Aorta (tissue), 5 donors: ENCODE measurements at regions not wholly inside any gene's neighbourhood (a gene's known extent, or its start where the extent isn't known, plus 50 kb on each side); places are given as distances from the start of the nearest gene placed in this dataset.

Experiments used
- ATAC-seq: fragments of 200-7000 bp; cut with Tn5 transposase; one replicate; pipeline ENCODE4 v1.9.1; 2022; ENCODE audit warnings: moderate library complexity; ENCODE audit not compliant: low FRiP score
- DNase-seq, 2 donors: peaks; one replicate each; pipeline ENCODE4 v3.0.0-alpha.2; 2020
- H3K27ac ChIP-seq, 2 donors: one replicate each; pipeline ENCODE4 v1.5.1; 2013; ENCODE audit warnings: low read length in 2 of 2, mild to moderate bottlenecking in 2 of 2, moderate library complexity in 2 of 2, control low read depth in 1 of 2, inconsistent platforms in 1 of 2, low read depth in 1 of 2
- H3K27me3 ChIP-seq, 2 donors: one replicate each; pipeline ENCODE4 v1.6.1; 2013; ENCODE audit warnings: control low read depth in 1 of 2, low read length in 1 of 2, mild to moderate bottlenecking in 1 of 2, moderate library complexity in 1 of 2; ENCODE audit not compliant: insufficient read depth in 2 of 2, control insufficient read depth in 1 of 2
- H3K36me3 ChIP-seq, 2 donors: one replicate each; pipeline ENCODE4 v1.6.1; 2013; ENCODE audit warnings: control low read depth in 1 of 2, low read length in 1 of 2, mild to moderate bottlenecking in 1 of 2; ENCODE audit not compliant: insufficient read depth in 2 of 2, control insufficient read depth in 1 of 2
- H3K4me1 ChIP-seq, 2 donors: one replicate each; pipeline ENCODE4 v1.6.1; 2013; ENCODE audit warnings: low read length in 2 of 2, control low read depth in 1 of 2, mild to moderate bottlenecking in 1 of 2, moderate library complexity in 1 of 2; ENCODE audit not compliant: insufficient read depth in 2 of 2, control insufficient read depth in 1 of 2
- H3K4me3 ChIP-seq, 2 donors: one replicate each; pipeline ENCODE4 v1.5.1; 2013; ENCODE audit warnings: low read length in 2 of 2, control low read depth in 1 of 2, mild to moderate bottlenecking in 1 of 2
- H3K9me3 ChIP-seq: one replicate; pipeline ENCODE4 v1.6.1; 2013; ENCODE audit warnings: mild to moderate bottlenecking, low read length; ENCODE audit not compliant: control insufficient read depth
- WGBS, 2 donors: extraction: QIAGEN DNeasy Blood & Tissue Kit; methylation state at CpG; one replicate each; pipeline ENCODE4 v1.1.7; 2013; 5-methylcytosine and 5-hydroxymethylcytosine counted together
- intact Hi-C, 2 donors: fragments of 100-400 bp; cut with DNase I; formaldehyde crosslinking; loops; one replicate each; pipeline versions ENCODE4 v1.14.2 to v1.15.0; 2022
- donor health status: healthy with polysubstance abuse.
- donor health status: Bipolar disorder and iron deficiency.
- donor health status: DM: no; HTN: no; CAD: no.
- donor health status: DM: no; HTN: no; CAD: no.
- donor health status: DM: yes; HTN: yes; CAD: no.

DNA sequence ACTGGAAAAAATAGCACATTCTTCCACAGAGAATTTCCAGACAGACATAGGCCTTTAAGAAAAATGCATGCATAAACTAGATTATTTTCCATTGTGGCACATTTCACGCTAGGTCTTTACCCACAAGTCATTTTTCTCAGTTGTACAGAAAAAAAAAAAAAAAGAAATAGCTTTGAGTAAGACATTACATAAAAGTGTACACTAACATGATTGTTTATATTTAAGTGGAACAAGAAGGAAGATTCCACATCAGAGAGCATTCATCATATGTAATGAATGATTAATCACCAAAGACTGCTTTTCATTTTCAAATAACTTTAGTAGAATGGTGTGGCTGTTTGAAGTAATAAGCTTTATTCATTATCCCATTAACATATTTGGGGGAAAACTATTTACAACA lies 1270.2 kb upstream of the AGA start:
- Histone ChIP-seq H3K27ac (no peak overlapping the region), H3K4me3 (no peak overlapping the region), H3K27me3 (no peaks in the 10 kb centered on the region), H3K36me3 (no peaks in the 10 kb centered on the region), H3K9me3 (no peaks in the 10 kb centered on the region), H3K4me1 (no peaks in the 10 kb centered on the region)
- DNase-seq (no peak), ATAC-seq (no peak)
- intact Hi-C loops = no loop called here
- WGBS, 2 donors = 86 to 89% methylated on average over 1 of the region's 1 CpG

DNA sequence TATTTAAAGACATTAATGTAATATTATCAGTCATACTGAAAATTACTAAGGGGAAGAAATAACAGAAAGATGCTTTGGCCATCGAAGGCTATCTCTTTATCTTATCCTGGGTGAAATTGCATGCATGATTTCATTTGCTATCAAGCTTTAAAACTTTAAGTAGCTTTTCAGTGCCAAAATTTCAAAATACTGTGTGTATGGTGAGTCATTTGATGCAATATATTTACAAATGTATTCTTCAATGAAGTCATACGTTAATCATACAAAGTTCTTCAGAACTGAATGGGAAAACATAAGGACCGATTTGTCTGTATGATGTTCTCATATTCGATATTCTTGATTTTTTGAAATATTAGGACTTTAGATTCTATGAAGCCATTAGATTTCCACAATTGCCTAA lies 1295.8 kb upstream of the AGA start:
- intact Hi-C loops = no loop called here
- 65% methylated on average over 4 of the region's 4 CpGs for WGBS, 2 donors
- ATAC-seq = no peak

DNA sequence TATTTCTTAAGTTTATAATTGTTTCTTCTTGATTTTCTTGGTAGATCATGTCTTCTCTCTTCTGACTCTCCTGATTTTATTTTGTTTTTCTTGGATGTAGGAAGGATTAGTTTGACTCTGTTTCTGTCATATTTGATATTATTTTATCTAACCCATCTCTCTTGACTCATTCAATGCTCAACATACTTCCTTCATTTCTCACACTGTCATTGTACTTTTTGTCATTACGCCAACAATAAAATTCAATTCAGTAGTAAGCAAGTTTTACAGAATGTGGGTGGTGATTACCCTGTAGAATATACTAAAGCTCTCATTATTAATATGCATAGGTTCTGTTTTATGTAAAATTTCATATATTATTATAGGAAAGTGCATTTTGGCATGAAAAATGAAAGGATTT lies 1303.0 kb upstream of the AGA start:
- WGBS, 2 donors = 93% methylated on average over 1 of the region's 1 CpG
- intact Hi-C loops = no loop called here

More for the DNA sequence above, 1295.8 kb upstream of the AGA start:
- H3K9me3 ChIP-seq = no peaks in the 10 kb centered on the region
- H3K27me3 ChIP-seq = no peaks in the 10 kb centered on the region
- no peaks in the 10 kb centered on the region for H3K36me3 ChIP-seq
- H3K4me1 ChIP-seq = no peaks in the 10 kb centered on the region
- H3K27ac ChIP-seq = no peak overlapping the region
- no peak overlapping the region for H3K4me3 ChIP-seq
- DNase-seq = no peak

DNA sequence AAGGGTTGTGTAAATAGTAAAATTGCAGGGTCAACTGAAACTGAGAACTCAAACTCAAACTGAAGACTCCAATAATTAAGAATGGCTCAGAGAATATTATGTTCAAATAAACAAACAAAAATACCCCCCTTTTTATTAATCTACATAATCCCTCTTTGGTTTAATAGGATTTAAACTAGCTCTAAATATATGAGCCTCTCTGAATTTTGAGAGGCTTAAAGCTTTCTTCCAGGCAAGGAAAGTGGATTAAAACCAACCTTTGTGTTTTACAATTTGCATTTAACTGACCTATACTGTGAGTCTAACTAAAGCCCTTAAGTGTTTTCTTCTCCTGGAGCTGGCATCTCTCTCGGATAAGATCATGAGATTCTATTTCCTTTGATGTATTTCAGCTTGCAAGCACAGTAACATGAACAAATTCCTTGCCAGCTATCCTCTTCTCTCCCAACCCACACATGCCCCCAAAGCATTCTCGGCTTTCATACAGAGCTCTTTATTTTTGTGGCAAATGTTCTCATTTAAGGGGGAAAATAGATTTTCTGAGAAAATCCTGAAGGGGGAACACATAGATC lies 1310.8 kb upstream of the AGA start:
- no peak overlapping the region for H3K4me3 ChIP-seq
- intact Hi-C loops = no loop called here
- ATAC-seq = no peak
- H3K4me1 ChIP-seq = no peaks in the 10 kb centered on the region
- no peaks in the 10 kb centered on the region for H3K36me3 ChIP-seq
- DNase-seq = no peak
- no peaks in the 10 kb centered on the region for H3K9me3 ChIP-seq
- no peaks in the 10 kb centered on the region for H3K27me3 ChIP-seq
- 17 to 35% methylated on average over 2 of the region's 2 CpGs for WGBS, 2 donors
- H3K27ac ChIP-seq = no peak overlapping the region

More for the DNA sequence above, 1303.0 kb upstream of the AGA start:
- Histone ChIP-seq H3K27me3 (no peaks in the 10 kb centered on the region), H3K9me3 (no peaks in the 10 kb centered on the region), H3K4me1 (no peaks in the 10 kb centered on the region), H3K4me3 (no peak overlapping the region), H3K36me3 (no peaks in the 10 kb centered on the region), H3K27ac (no peak overlapping the region)
- DNase-seq = no peak
- ATAC-seq = no peak

DNA sequence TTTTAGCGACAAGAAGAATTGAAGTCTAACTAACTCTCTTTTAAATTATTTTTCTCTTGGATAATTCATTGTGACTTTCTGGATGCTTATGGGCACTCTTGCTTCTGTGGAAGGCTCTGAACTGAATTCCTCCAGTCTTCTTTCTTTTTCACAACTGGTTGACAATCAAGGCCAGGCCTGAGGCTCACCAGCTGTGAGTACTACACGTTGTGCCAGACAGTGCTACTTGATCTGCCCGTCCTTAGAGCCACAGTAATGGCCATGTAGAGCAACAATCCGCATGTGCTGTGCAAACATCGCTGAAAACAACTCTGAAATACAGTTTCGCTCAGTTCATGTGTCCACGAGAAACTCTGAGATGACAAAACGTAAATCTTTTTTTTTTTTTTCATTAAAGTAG lies 1336.3 kb upstream of the AGA start:
- 73 to 81% methylated on average over 8 of the region's 8 CpGs for WGBS, 2 donors
- no peak for ATAC-seq
- Histone ChIP-seq H3K9me3 (no peaks in the 10 kb centered on the region), H3K4me3 (no peak overlapping the region), H3K36me3 (no peaks in the 10 kb centered on the region), H3K27me3 (no peaks in the 10 kb centered on the region), H3K4me1 (peaks cover 0 to under 1% of the 10 kb centered on the region in 2 donors), H3K27ac (no peak overlapping the region)
- DNase-seq = no peak
- intact Hi-C loops = no loop called here

DNA sequence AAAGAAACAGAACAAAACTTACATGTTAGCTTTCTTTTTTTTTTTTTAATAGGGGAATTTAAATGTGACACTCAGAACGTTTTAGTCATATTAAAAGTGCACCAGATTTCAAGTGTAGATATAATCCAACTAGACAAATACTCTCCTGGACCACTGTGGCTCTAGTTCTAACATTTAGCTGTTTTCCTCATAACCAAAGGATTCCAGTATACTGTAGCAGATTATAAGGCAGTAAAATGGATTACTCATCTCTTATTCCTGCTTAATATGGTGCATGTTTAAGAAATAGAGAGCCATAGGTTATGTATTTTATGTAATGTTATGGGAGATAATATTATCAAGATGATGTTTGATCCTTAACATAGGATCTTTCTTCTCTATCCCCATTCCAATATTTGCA lies 1339.5 kb upstream of the AGA start:
- H3K4me3 ChIP-seq = no peak overlapping the region
- H3K4me1 ChIP-seq = no peaks in the 10 kb centered on the region
- no peaks in the 10 kb centered on the region for H3K9me3 ChIP-seq
- intact Hi-C loops = no loop called here
- WGBS, 2 donors = 12 to 13% methylated on average over 1 of the region's 1 CpG
- no peak overlapping the region for H3K27ac ChIP-seq
- H3K27me3 ChIP-seq = no peaks in the 10 kb centered on the region
- no peak for ATAC-seq
- no peaks in the 10 kb centered on the region for H3K36me3 ChIP-seq
- no peak for DNase-seq

DNA sequence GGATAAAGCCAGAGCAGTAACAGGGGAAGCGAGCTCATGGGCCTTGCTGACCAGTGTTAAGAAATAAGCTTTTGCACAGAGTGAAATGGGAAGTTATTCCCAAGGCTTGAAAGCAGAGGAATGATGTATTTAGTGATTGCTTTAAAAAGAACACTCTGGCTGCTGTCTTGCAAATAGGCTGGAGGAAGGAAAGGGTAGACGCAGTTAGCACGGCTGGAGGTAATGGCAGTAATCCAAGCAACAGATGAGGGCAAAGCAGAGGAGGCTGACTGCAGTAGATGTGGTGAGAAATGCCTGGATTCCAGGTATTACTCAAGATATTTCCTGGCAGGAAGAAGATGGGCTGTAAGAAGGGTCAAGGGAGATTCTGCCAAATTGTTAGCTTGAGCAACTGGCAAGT lies 1342.3 kb upstream of the AGA start:
- WGBS, 2 donors = 57 to 67% methylated on average over 3 of the region's 3 CpGs
- Histone ChIP-seq H3K27me3 (no peaks in the 10 kb centered on the region), H3K36me3 (no peaks in the 10 kb centered on the region), H3K4me1 (no peaks in the 10 kb centered on the region), H3K4me3 (no peak overlapping the region), H3K9me3 (no peaks in the 10 kb centered on the region), H3K27ac (no peak overlapping the region)
- ATAC-seq = no peak
- intact Hi-C loops = no loop called here
- no peak for DNase-seq

DNA sequence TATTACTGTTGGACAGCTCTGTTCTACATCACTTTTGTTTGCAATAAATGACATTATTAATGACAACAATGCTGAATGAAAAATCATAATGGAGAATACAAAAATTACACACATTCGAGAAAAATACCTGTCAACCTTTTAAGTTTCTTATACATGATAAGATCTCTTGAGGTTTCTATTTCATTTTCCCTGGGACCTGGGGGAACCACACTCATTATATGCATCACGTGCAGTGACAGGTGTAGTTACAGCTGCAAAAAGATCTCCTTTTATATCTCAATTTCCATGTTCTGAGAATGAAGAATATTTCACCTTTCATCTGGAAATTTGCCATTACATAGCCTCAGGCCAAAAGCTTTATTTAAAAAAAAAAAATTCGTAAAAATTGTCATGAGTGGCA lies 1347.0 kb upstream of the AGA start:
- Histone ChIP-seq H3K9me3 (no peaks in the 10 kb centered on the region), H3K4me3 (no peak overlapping the region), H3K27me3 (no peaks in the 10 kb centered on the region), H3K36me3 (no peaks in the 10 kb centered on the region), H3K27ac (no peak overlapping the region), H3K4me1 (no peaks in the 10 kb centered on the region)
- DNase-seq = no peak
- no peak for ATAC-seq
- intact Hi-C loops = no loop called here
- WGBS, 2 donors = 80 to 84% methylated on average over 3 of the region's 3 CpGs

DNA sequence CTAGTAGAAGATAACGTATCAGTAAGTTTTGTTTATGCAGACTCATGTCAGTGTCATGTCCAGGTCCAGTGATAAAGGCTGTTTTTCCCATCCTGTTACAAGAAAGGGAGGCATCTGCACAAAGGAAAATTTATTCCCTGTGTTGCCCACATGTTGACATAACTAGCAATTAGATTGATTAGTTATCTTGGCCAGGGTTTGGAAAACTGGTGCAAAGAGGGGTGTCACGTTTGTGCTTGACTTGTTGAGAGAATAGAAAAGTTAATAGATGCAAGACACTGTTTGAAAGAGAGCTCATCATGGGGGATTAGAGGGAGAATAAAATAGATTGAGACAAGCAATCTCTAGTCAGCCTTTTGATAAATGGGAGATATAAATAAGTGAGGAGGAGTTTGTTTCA lies 1357.0 kb upstream of the AGA start:
- no peaks in the 10 kb centered on the region for H3K36me3 ChIP-seq
- WGBS, 2 donors = 79 to 81% methylated on average over 2 of the region's 2 CpGs
- intact Hi-C loops = no loop called here

More for the DNA sequence above, 1357.0 kb upstream of the AGA start:
- DNase-seq (no peak), ATAC-seq (no peak)
- H3K9me3 ChIP-seq = no peaks in the 10 kb centered on the region
- no peaks in the 10 kb centered on the region for H3K4me1 ChIP-seq
- H3K27me3 ChIP-seq = no peaks in the 10 kb centered on the region
- H3K27ac ChIP-seq = no peak overlapping the region
- no peak overlapping the region for H3K4me3 ChIP-seq
